IMR-90 (cell line): ENCODE measurements at regions not wholly inside any gene's neighbourhood (a gene's known extent, or its start where the extent isn't known, plus 50 kb on each side); places are given as distances from the start of the nearest gene placed in this dataset.

Experiments used
- ATAC-seq: fragments of 200-7000 bp; cut with Tn5 transposase; 2 replicates; pipeline ENCODE4 v1.9.1; 2020; ENCODE audit warnings: low read depth, mild to moderate bottlenecking, moderate library complexity
- BruUV-seq: library from RNA; stranded (reverse); fragments of 400-500 nt; replicated peaks from 2 replicates; lab custom pipeline; 2021; lab: Mats Ljungman, UMichigan
- CTCF ChIA-PET: fragments of 300-600 bp; formaldehyde crosslinking; extraction: SDS; loops from one replicate; lab custom pipeline; 2021; ENCODE audit warnings: antibody characterized with exemption; lab: Yijun Ruan, JAX
- POLR2A ChIA-PET: fragments of 300-600 bp; sonication (Branson Sonifier 250); formaldehyde crosslinking; loops from one replicate; lab custom pipeline; 2022; ENCODE audit warnings: antibody characterized with exemption; ENCODE audit not compliant: unreplicated experiment; lab: Charles Lee
- DNase-seq: peaks from one replicate; pipeline ENCODE4 v3.0.0; 2013
- H2AFZ ChIP-seq: replicated peaks from 2 replicates; pipeline ENCODE3; 2013; ENCODE audit warnings: low read length, mild to moderate bottlenecking; ENCODE audit not compliant: poor library complexity
- H2AK5ac ChIP-seq: 2 replicates; pipeline ENCODE4 v1.6.1; 2013; ENCODE audit warnings: low read depth, low read length, inconsistent platforms
- H2AK9ac ChIP-seq: replicated peaks from 2 replicates; pipeline ENCODE3; 2013; ENCODE audit warnings: mild to moderate bottlenecking, low read depth, low read length, moderate library complexity; ENCODE audit not compliant: poor library complexity
- H2BK120ac ChIP-seq: 2 replicates; pipeline ENCODE4 v1.6.1; 2013; ENCODE audit warnings: low read depth, low read length, inconsistent platforms
- H2BK15ac ChIP-seq: 3 replicates; pipeline ENCODE4 v1.6.1; 2013; ENCODE audit warnings: low read depth, low read length, inconsistent platforms
- H2BK20ac ChIP-seq: 2 replicates; pipeline ENCODE4 v1.6.1; 2013; ENCODE audit warnings: low read depth, mild to moderate bottlenecking, inconsistent platforms, low read length, moderate library complexity
- H2BK5ac ChIP-seq: 2 replicates; pipeline ENCODE4 v1.6.1; 2013; ENCODE audit warnings: mild to moderate bottlenecking, low read depth, low read length, inconsistent platforms; ENCODE audit not compliant: poor library complexity, severe bottlenecking
- H3K14ac ChIP-seq: replicated peaks from 2 replicates; pipeline ENCODE4 v1.6.1; 2013; ENCODE audit warnings: low read depth, low read length, inconsistent platforms
- H3K18ac ChIP-seq: 2 replicates; pipeline ENCODE4 v1.6.1; 2013; ENCODE audit warnings: low read depth, low read length, control low read depth
- H3K23ac ChIP-seq: 2 replicates; pipeline ENCODE4 v1.6.1; 2013; ENCODE audit warnings: low read depth, low read length, inconsistent platforms
- H3K27ac ChIP-seq: 2 replicates; pipeline ENCODE4 v1.5.1; 2013; ENCODE audit warnings: mild to moderate bottlenecking, control low read depth, low read length; ENCODE audit not compliant: insufficient read depth
- H3K27me3 ChIP-seq: 2 replicates; pipeline ENCODE4 v1.6.1; 2013; ENCODE audit warnings: low read length; ENCODE audit not compliant: control insufficient read depth, insufficient read depth
- H3K36me3 ChIP-seq: 2 replicates; pipeline ENCODE4 v1.6.1; 2013; ENCODE audit warnings: low read length, mixed read lengths; ENCODE audit not compliant: control insufficient read depth, insufficient read depth
- H3K4ac ChIP-seq: 2 replicates; pipeline ENCODE4 v1.6.1; 2013; ENCODE audit warnings: low read depth, low read length, inconsistent platforms
- H3K4me1 ChIP-seq: 2 replicates; pipeline ENCODE4 v1.6.1; 2013; ENCODE audit warnings: low read length, mixed read lengths; ENCODE audit not compliant: control insufficient read depth, insufficient read depth
- H3K4me2 ChIP-seq: 2 replicates; pipeline ENCODE4 v1.6.1; 2013; ENCODE audit warnings: low read depth, mild to moderate bottlenecking, control low read depth, low read length, moderate library complexity
- H3K4me3 ChIP-seq: 2 replicates; pipeline ENCODE4 v1.5.1; 2013; ENCODE audit warnings: low read depth, mild to moderate bottlenecking, control low read depth, low read length, moderate library complexity; ENCODE audit not compliant: insufficient read depth
- H3K56ac ChIP-seq: 2 replicates; pipeline ENCODE4 v1.6.1; 2013; ENCODE audit warnings: low read length, inconsistent platforms; ENCODE audit not compliant: insufficient read depth; ENCODE audit errors: extremely low read depth
- H3K79me1 ChIP-seq, 2 experiments: 2 replicates each; pipeline ENCODE4 v1.6.1; 2013; ENCODE audit warnings: low read length in 2 of 2, inconsistent platforms in 1 of 2, low read depth in 1 of 2
- H3K9ac ChIP-seq: 2 replicates; pipeline ENCODE4 v1.6.1; 2013; ENCODE audit warnings: low read depth, low read length, control low read depth
- H3K9me1 ChIP-seq: 2 replicates; pipeline ENCODE4 v1.6.1; 2013; ENCODE audit warnings: low read length, inconsistent platforms; ENCODE audit not compliant: insufficient read depth
- H3K9me3 ChIP-seq: 2 replicates; pipeline ENCODE4 v1.6.1; 2013; ENCODE audit warnings: low read length; ENCODE audit not compliant: control insufficient read depth, insufficient read depth
- H4K20me1 ChIP-seq: 2 replicates; pipeline ENCODE4 v1.6.1; 2013; ENCODE audit warnings: low read length, inconsistent platforms; ENCODE audit not compliant: insufficient read depth
- H4K5ac ChIP-seq: 2 replicates; pipeline ENCODE4 v1.6.1; 2013; ENCODE audit warnings: mild to moderate bottlenecking, low read depth, low read length, control low read depth
- H4K8ac ChIP-seq, 2 experiments: 2 replicates each; pipeline ENCODE4 v1.6.1; 2013; ENCODE audit warnings: low read depth in 2 of 2, low read length in 2 of 2, control low read depth in 1 of 2, inconsistent platforms in 1 of 2
- H4K91ac ChIP-seq: 2 replicates; pipeline ENCODE4 v1.6.1; 2013; ENCODE audit warnings: low read depth, low read length, inconsistent platforms; ENCODE audit not compliant: insufficient read depth
- CEBPB ChIP-seq: IDR thresholded peaks from 2 replicates; pipeline ENCODE4 v1.6.1; 2012; ENCODE audit warnings: low read depth, low read length, improper control_type of control experiment
- CHD1 ChIP-seq: IDR thresholded peaks from 2 replicates; pipeline ENCODE4 v1.6.1; 2012; ENCODE audit warnings: low read depth, low read length, improper control_type of control experiment
- CTCF ChIP-seq: conservative IDR thresholded peaks from 2 replicates; pipeline ENCODE4 v1.5.1; 2012; ENCODE audit warnings: mild to moderate bottlenecking, low read depth, low read length, improper control_type of control experiment
- ELK1 ChIP-seq: fragments of 150-350 bp; IDR thresholded peaks from 2 replicates; pipeline ENCODE4 v1.6.1; 2016; ENCODE audit warnings: low read depth, mild to moderate bottlenecking, low read length, moderate library complexity, borderline replicate concordance
- FOS ChIP-seq: fragments of 150-350 bp; IDR thresholded peaks from 2 replicates; pipeline ENCODE4 v1.6.1; 2016; ENCODE audit warnings: low read depth, low read length
- MXI1 ChIP-seq: IDR thresholded peaks from 2 replicates; pipeline ENCODE4 v1.6.1; 2012; ENCODE audit warnings: low read depth, mild to moderate bottlenecking, low read length, moderate library complexity, borderline replicate concordance
- NFE2L2 ChIP-seq: fragments of 150-350 bp; IDR thresholded peaks from 2 replicates; pipeline ENCODE4 v1.6.1; 2016; ENCODE audit warnings: low read depth, mild to moderate bottlenecking, low read length
- RAD21 ChIP-seq: IDR thresholded peaks from 2 replicates; pipeline ENCODE4 v1.6.1; 2012; ENCODE audit warnings: low read length, improper control_type of control experiment
- RCOR1 ChIP-seq: IDR thresholded peaks from 2 replicates; pipeline ENCODE4 v1.6.1; 2012; ENCODE audit warnings: mild to moderate bottlenecking, low read length, improper control_type of control experiment; ENCODE audit not compliant: insufficient replicate concordance
- RFX5 ChIP-seq: IDR thresholded peaks from 2 replicates; pipeline ENCODE4 v1.8.0; 2012; ENCODE audit warnings: low read depth, mild to moderate bottlenecking, low read length, moderate library complexity
- WGBS, 2 experiments: methylation state at CpG; one replicate each; pipeline versions ENCODE4 v1.1.5 to v1.1.7; 2013; ENCODE audit warnings: missing lambda C conversion rate in 2 of 2; ENCODE audit not compliant: insufficient read length in 1 of 2; ENCODE audit errors: extremely low coverage in 2 of 2; 5-methylcytosine and 5-hydroxymethylcytosine counted together
- dilution Hi-C: fragments of 300-500 bp; cut with HindIII; formaldehyde crosslinking; loops from one replicate; pipeline ENCODE4 v1.14.3; 2018; ENCODE audit warnings: low sequenced_read_pairs; ENCODE audit not compliant: unreplicated experiment
- in situ Hi-C: fragments of 300-500 bp; cut with MboI; formaldehyde crosslinking; loops from 3 replicates; pipeline ENCODE4 v1.14.3; 2019; ENCODE audit warnings: low sequenced_read_pairs, inconsistent platforms, mixed read lengths
- intact Hi-C: fragments of 100-400 bp; cut with micrococcal nuclease; formaldehyde crosslinking; loops from 2 replicates; pipeline ENCODE4 v1.10.0; 2022
- TF ChIP-seq, protein P1 (sequence below): fragments of 150-350 bp; IDR thresholded peaks from 2 replicates; pipeline ENCODE4 v1.6.1; 2017; ENCODE audit warnings: mild to moderate bottlenecking, antibody characterized with exemption, low read length, low read depth

DNA sequence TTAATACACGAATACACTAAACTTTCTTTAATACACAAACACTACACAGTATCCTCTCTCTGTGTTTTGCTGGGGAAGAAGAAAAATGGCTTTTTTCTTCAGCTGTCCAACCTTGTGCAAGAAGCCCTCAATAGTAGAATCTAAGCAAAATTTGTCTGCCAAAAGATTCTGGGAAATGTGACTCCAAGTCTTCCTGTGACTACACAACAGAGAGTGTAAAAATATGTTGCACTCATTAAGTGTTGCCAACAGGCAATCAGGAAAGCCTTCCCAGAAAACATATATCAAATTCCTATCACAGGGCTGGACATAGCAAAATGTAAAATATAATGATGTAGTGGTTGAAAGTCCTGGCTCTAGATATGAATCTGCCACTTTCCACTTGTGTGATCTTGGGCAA, 825.1 kb upstream of the ZWINT start:
- Histone ChIP-seq H2BK120ac (no peak overlapping the region), H2AK9ac (no peak overlapping the region), H2BK5ac (no peak overlapping the region), H4K91ac (no peak overlapping the region), H3K14ac (no peak overlapping the region), H2BK15ac (no peak overlapping the region), H2BK20ac (no peak overlapping the region), H3K9me1 (no peaks in the 10 kb centered on the region), H3K27me3 (no peaks in the 10 kb centered on the region), H4K20me1 (no peaks in the 10 kb centered on the region), H3K4me1 (no peaks in the 10 kb centered on the region), H3K23ac (no peak overlapping the region), H2AK5ac (no peak overlapping the region), H3K4me2 (no peak overlapping the region), H3K9me3 (no peaks in the 10 kb centered on the region; the same call in 1 of the 2 replicates), H3K4me3 (no peak overlapping the region), H3K4ac (no peak overlapping the region), H3K18ac (no peak overlapping the region), H2AFZ (no peak overlapping the region), H3K79me1 (no peaks in the 10 kb centered on the region), H3K36me3 (no peaks in the 10 kb centered on the region), H3K9ac (no peak overlapping the region), H4K8ac (no peak overlapping the region), H4K5ac (no peak overlapping the region), H3K56ac (no peak overlapping the region), H3K27ac (no peak overlapping the region)
- intact Hi-C loops (no loop called here), dilution Hi-C loops (no loop called here), in situ Hi-C loops (no loop called here)
- DNase-seq (no peak), ATAC-seq (no peak)
- CTCF ChIA-PET, result no interaction called here
- no TSS peak for BruUV-seq
- WGBS, 2 experiments, result no CpG with 5 or more reads among the region's 1 CpG
- TF ChIP-seq NFE2L2 (no peak), CEBPB (no peak), CTCF (no peak), RAD21 (no peak), RCOR1 (no peak), ELK1 (no peak), CHD1 (no peak), RFX5 (no peak), MXI1 (no peak), FOS (no peak)
- TF ChIP-seq, protein P1, sequence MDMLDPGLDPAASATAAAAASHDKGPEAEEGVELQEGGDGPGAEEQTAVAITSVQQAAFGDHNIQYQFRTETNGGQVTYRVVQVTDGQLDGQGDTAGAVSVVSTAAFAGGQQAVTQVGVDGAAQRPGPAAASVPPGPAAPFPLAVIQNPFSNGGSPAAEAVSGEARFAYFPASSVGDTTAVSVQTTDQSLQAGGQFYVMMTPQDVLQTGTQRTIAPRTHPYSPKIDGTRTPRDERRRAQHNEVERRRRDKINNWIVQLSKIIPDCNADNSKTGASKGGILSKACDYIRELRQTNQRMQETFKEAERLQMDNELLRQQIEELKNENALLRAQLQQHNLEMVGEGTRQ, result no peak
- POLR2A ChIA-PET, result no interaction called here
